CD4-positive, alpha-beta T cell treated with Interleukin-17A for 4 hours (primary cell): ENCODE measurements at regions not wholly inside any gene's neighbourhood (a gene's known extent, or its start where the extent isn't known, plus 50 kb on each side); places are given as distances from the start of the nearest gene placed in this dataset.

ENCODE experiments used
- DNase-seq: peaks from one replicate; pipeline ENCODE4 v3.0.0-alpha.2; 2020; ENCODE audit warnings: mixed read lengths

GRCh38 chr2:120884472-120885290, 149.0 kb downstream of the GLI2 start:
- no peak for DNase-seq

GRCh38 chr2:120885321-120885720, 149.7 kb downstream of the GLI2 start:
- no peak for DNase-seq

- no peak for DNase-seq
These were observed 150.1 kb downstream of the GLI2 start for GRCh38 chr2:120885749-120886148.

- DNase-seq: no peak
These were observed 151.1 kb downstream of the GLI2 start for GRCh38 chr2:120886534-120887319.

GRCh38 chr2:120887320-120887697, 151.6 kb downstream of the GLI2 start:
- DNase-seq: no peak

- no peak for DNase-seq
These were observed 152.1 kb downstream of the GLI2 start for GRCh38 chr2:120887741-120888231.

- no peak for DNase-seq
These were observed 153.2 kb downstream of the GLI2 start for GRCh38 chr2:120888851-120889250.

GRCh38 chr2:120889936-120890335, 154.3 kb downstream of the GLI2 start:
- DNase-seq: no peak

- DNase-seq: no peak
These were observed 155.1 kb downstream of the GLI2 start for GRCh38 chr2:120890566-120891360.

GRCh38 chr2:120892271-120892966, 156.8 kb downstream of the GLI2 start:
- no peak for DNase-seq

GRCh38 chr2:120892967-120893667, 157.4 kb downstream of the GLI2 start:
- no peak for DNase-seq

GRCh38 chr2:120893811-120894584, 158.3 kb downstream of the GLI2 start:
- DNase-seq: no peak

- no peak for DNase-seq
These were observed 159.3 kb downstream of the GLI2 start for GRCh38 chr2:120894966-120895365.

- no peak for DNase-seq
These were observed 160.5 kb downstream of the GLI2 start for GRCh38 chr2:120896126-120896525.

- DNase-seq: no peak
These were observed 161.2 kb downstream of the GLI2 start for GRCh38 chr2:120896901-120897300.

- no peak for DNase-seq
These were observed 161.7 kb downstream of the GLI2 start for GRCh38 chr2:120897399-120897798.

GRCh38 chr2:120898496-120898895, 162.8 kb downstream of the GLI2 start:
- no peak for DNase-seq

- DNase-seq: no peak
These were observed 163.5 kb downstream of the GLI2 start for GRCh38 chr2:120898961-120899750.

GRCh38 chr2:120899771-120900170, 164.1 kb downstream of the GLI2 start:
- no peak for DNase-seq

GRCh38 chr2:120901201-120901600, 165.5 kb downstream of the GLI2 start:
- DNase-seq: no peak
